ENCODE measurements at regions not wholly inside any gene's neighbourhood (a gene's known extent, or its start where the extent isn't known, plus 50 kb on each side); places are given as distances from the start of the nearest gene placed in this dataset.

GRCh38 chr3:110793611-110794010, 278.0 kb upstream of the NECTIN3 start:
- TF ChIP-seq CTCF (IDR thresholded peaks at IDR 0.05; ENCODE audit: poor library complexity) (no peak), EZH2 (IDR thresholded peaks at IDR 0.05; ENCODE audit: borderline replicate concordance) (no peak)
